OCI-LY7 (cell line): ENCODE measurements at regions not wholly inside any gene's neighbourhood (a gene's known extent, or its start where the extent isn't known, plus 50 kb on each side); places are given as distances from the start of the nearest gene placed in this dataset.

Experiments
- CTCF ChIP-seq: fragments of 200-600 bp; sonication (generic); conservative IDR thresholded peaks from 2 replicates; pipeline ENCODE4 v1.5.1; 2014; ENCODE audit warnings: mild to moderate bottlenecking, antibody characterized with exemption, low read length, moderate library complexity, mixed read lengths
- EZH2phosphoT487 ChIP-seq: fragments of 200-600 bp; sonication (generic); IDR thresholded peaks from 2 replicates; pipeline ENCODE4 v1.6.1; 2018; ENCODE audit warnings: low read depth, borderline replicate concordance, mild to moderate bottlenecking, mixed run types, antibody characterized with exemption, low read length, moderate library complexity, mixed read lengths

DNA sequence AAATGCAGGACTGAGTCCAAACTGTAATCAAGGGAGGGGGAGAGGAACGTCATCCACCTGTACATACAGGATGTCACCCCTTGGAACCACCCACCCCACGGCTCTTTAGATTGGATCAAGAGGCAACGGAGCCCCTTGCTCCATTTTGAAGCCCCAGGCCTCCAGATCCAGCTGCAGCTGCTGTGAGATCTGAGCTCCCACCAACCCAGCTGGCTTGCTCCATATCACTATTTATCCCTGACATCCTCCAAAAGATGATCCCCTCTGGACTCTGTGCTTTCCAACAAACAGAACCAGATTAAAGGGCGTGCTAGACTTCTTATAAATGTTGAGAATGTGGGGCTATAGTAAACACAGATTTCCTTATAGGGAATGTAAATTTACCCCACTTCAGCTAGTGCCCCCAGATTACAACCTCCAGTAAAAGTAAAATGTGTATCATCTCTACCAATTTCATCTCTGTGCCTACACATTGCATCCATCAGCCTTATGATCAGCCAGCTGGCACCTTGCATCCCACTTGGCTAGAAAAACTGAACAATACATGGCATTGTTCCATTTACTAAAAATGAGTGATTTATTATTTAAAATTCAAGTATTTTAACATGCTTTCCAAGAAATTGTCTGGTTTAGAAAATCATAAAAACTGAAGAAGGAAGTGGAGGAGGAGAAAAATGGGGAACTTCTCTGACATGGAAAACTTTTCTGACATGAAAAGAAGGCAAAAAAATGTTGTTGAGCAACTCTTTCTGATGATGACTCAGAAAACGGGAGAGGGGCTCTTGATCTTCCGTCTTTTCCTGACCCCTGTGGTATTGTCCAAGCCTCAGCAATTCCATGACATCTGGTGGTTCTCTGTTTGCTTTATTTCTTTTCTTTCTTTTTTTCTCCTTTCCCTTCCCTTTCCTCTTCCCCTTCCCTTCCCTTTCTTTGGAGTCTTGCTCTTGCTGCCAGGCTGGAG lies 262.6 kb upstream of the THUMPD2 start:
- TF ChIP-seq CTCF (no peak), EZH2phosphoT487 (no peak)
